ENCODE measurements at regions not wholly inside any gene's neighbourhood (a gene's known extent, or its start where the extent isn't known, plus 50 kb on each side); places are given as distances from the start of the nearest gene placed in this dataset.
A peak's percentile ranks its signal among the peaks of the same experiment; 100 is the strongest.
"Not testable (repeated sequence)": the region's sequence is repeated elsewhere in the genome, so short reads cannot be mapped to it uniquely, and the experiment has no call there.

GRCh38 chr17:49898366-49899190 is 50.7 kb upstream of the TAC4 start:
- DNase-seq (ENCODE audit: low read depth in 2 of 2), result no peak

GRCh38 chr17:49899191-49899485 is 51.3 kb upstream of the TAC4 start:
- DNase-seq (ENCODE audit: low read depth in 2 of 2), result no peak

GRCh38 chr17:49899588-49899987 is 51.7 kb upstream of the TAC4 start:
- no peak for DNase-seq (ENCODE audit: low read depth in 2 of 2)

GRCh38 chr17:49900801-49901200 is 52.9 kb upstream of the TAC4 start:
- not testable (repeated sequence) for DNase-seq (ENCODE audit: low read depth in 2 of 2)

GRCh38 chr17:49901460-49902331 is 53.8 kb upstream of the TAC4 start:
- no peak for DNase-seq (ENCODE audit: low read depth in 2 of 2)

- DNase-seq (ENCODE audit: low read depth in 2 of 2), result no peak
Measured at GRCh38 chr17:49903523-49903922, 55.7 kb upstream of the TAC4 start.

GRCh38 chr17:49904893-49905292 is 57.0 kb upstream of the TAC4 start:
- no peak for DNase-seq (ENCODE audit: low read depth in 2 of 2)

GRCh38 chr17:49906531-49907136 is 58.8 kb upstream of the TAC4 start:
- DNase-seq (ENCODE audit: low read depth in 2 of 2), result no peak

GRCh38 chr17:49907279-49907678 is 59.4 kb upstream of the TAC4 start:
- DNase-seq (ENCODE audit: low read depth in 2 of 2), result no peak

GRCh38 chr17:49908782-49909714 is 59.9 kb upstream of the DLX4 start:
- no peak for DNase-seq (ENCODE audit: low read depth in 2 of 2)

GRCh38 chr17:49910094-49910857 is 58.7 kb upstream of the DLX4 start:
- peak in 1 of 2 donors; percentile 3 for DNase-seq (ENCODE audit: low read depth in 2 of 2)

- DNase-seq (ENCODE audit: low read depth in 2 of 2), result no peak
Measured at GRCh38 chr17:49910858-49911204, 58.2 kb upstream of the DLX4 start.

- no peak for DNase-seq (ENCODE audit: low read depth in 2 of 2)
Measured at GRCh38 chr17:49911719-49912118, 57.3 kb upstream of the DLX4 start.

GRCh38 chr17:49913226-49914095 is 55.5 kb upstream of the DLX4 start:
- no peak for DNase-seq (ENCODE audit: low read depth in 2 of 2)

GRCh38 chr17:49914096-49914490 is 54.9 kb upstream of the DLX4 start:
- DNase-seq (ENCODE audit: low read depth in 2 of 2), result no peak

- no peak for DNase-seq (ENCODE audit: low read depth in 2 of 2)
Measured at GRCh38 chr17:49914664-49915063, 54.3 kb upstream of the DLX4 start.

- DNase-seq (ENCODE audit: low read depth in 2 of 2), result no peak
Measured at GRCh38 chr17:49915260-49915659, 53.7 kb upstream of the DLX4 start.

- no peak for DNase-seq (ENCODE audit: low read depth in 2 of 2)
Measured at GRCh38 chr17:49915670-49916069, 53.3 kb upstream of the DLX4 start.

GRCh38 chr17:49916854-49917515 is 52.0 kb upstream of the DLX4 start:
- DNase-seq (ENCODE audit: low read depth in 2 of 2), result no peak

All from stimulated activated CD4-positive, alpha-beta T cell treated with anti-CD3 and anti-CD28 coated beads, Interleukin-1b, Interleukin-23, amount 100 ng/mL, for 1 hour (primary cell).